ENCODE measurements at regions not wholly inside any gene's neighbourhood (a gene's known extent, or its start where the extent isn't known, plus 50 kb on each side); places are given as distances from the start of the nearest gene placed in this dataset.

- TF ChIP-seq POLR2A (IDR thresholded peaks at IDR 0.05; ENCODE audit: extremely low read depth, insufficient read length) (no peak), MAX (IDR thresholded peaks at IDR 0.05; ENCODE audit: low read depth, low read length) (no peak)
- TF ChIP-seq, protein P1, sequence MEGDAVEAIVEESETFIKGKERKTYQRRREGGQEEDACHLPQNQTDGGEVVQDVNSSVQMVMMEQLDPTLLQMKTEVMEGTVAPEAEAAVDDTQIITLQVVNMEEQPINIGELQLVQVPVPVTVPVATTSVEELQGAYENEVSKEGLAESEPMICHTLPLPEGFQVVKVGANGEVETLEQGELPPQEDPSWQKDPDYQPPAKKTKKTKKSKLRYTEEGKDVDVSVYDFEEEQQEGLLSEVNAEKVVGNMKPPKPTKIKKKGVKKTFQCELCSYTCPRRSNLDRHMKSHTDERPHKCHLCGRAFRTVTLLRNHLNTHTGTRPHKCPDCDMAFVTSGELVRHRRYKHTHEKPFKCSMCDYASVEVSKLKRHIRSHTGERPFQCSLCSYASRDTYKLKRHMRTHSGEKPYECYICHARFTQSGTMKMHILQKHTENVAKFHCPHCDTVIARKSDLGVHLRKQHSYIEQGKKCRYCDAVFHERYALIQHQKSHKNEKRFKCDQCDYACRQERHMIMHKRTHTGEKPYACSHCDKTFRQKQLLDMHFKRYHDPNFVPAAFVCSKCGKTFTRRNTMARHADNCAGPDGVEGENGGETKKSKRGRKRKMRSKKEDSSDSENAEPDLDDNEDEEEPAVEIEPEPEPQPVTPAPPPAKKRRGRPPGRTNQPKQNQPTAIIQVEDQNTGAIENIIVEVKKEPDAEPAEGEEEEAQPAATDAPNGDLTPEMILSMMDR (IDR thresholded peaks at IDR 0.05; ENCODE audit: low read depth, low read length), result no peak
These were observed 311.8 kb upstream of the RGS6 start for GRCh38 chr14:71620401-71620800.

Data from NB4 (cell line).